ENCODE measurements at regions not wholly inside any gene's neighbourhood (a gene's known extent, or its start where the extent isn't known, plus 50 kb on each side); places are given as distances from the start of the nearest gene placed in this dataset.

GRCh38 chr12:126496201-126496600, 1431.0 kb downstream of the AACS start:
- H3K36me3 ChIP-seq (ENCODE audit: control insufficient read depth, insufficient read depth, low read length): no peaks in the 10 kb centered on the region
- no peaks in the 10 kb centered on the region for H3K27me3 ChIP-seq (replicated peaks; ENCODE audit: control insufficient read depth, insufficient read depth, low read length)
- no peak for DNase-seq (ENCODE audit: extremely low read depth, insufficient read length)
- TF ChIP-seq CTCF (IDR thresholded peaks at IDR 0.05; ENCODE audit: insufficient read depth, low read length, poor library complexity, severe bottlenecking): no peak
- no peak overlapping the region for H3K4me3 ChIP-seq (replicated peaks; ENCODE audit: low read depth, low read length)

GRCh38 chr12:126506426-126507182, 1441.4 kb downstream of the AACS start:
- H3K4me3 ChIP-seq (replicated peaks; ENCODE audit: low read depth, low read length): no peak overlapping the region
- DNase-seq (ENCODE audit: extremely low read depth, insufficient read length): no peak
- no peak for TF ChIP-seq CTCF (IDR thresholded peaks at IDR 0.05; ENCODE audit: insufficient read depth, low read length, poor library complexity, severe bottlenecking)
- no peaks in the 10 kb centered on the region for H3K36me3 ChIP-seq (ENCODE audit: control insufficient read depth, insufficient read depth, low read length)
- H3K27me3 ChIP-seq (replicated peaks; ENCODE audit: control insufficient read depth, insufficient read depth, low read length): no peaks in the 10 kb centered on the region

- Histone ChIP-seq H3K4me3 (replicated peaks; ENCODE audit: low read depth, low read length) (no peak overlapping the region), H3K27me3 (replicated peaks; ENCODE audit: control insufficient read depth, insufficient read depth, low read length) (no peaks in the 10 kb centered on the region), H3K36me3 (ENCODE audit: control insufficient read depth, insufficient read depth, low read length) (no peaks in the 10 kb centered on the region)
- DNase-seq (ENCODE audit: extremely low read depth, insufficient read length): no peak
- no peak for TF ChIP-seq CTCF (IDR thresholded peaks at IDR 0.05; ENCODE audit: insufficient read depth, low read length, poor library complexity, severe bottlenecking)
Observed at GRCh38 chr12:126507231-126507630, 1442.0 kb downstream of the AACS start.

- no peak for TF ChIP-seq CTCF (IDR thresholded peaks at IDR 0.05; ENCODE audit: insufficient read depth, low read length, poor library complexity, severe bottlenecking)
- H3K27me3 ChIP-seq (replicated peaks; ENCODE audit: control insufficient read depth, insufficient read depth, low read length): no peaks in the 10 kb centered on the region
- DNase-seq (ENCODE audit: extremely low read depth, insufficient read length): no peak
- H3K4me3 ChIP-seq (replicated peaks; ENCODE audit: low read depth, low read length): no peak overlapping the region
- no peaks in the 10 kb centered on the region for H3K36me3 ChIP-seq (ENCODE audit: control insufficient read depth, insufficient read depth, low read length)
Observed at GRCh38 chr12:126509572-126509971, 1444.3 kb downstream of the AACS start.

- no peak for TF ChIP-seq CTCF (IDR thresholded peaks at IDR 0.05; ENCODE audit: insufficient read depth, low read length, poor library complexity, severe bottlenecking)
- H3K27me3 ChIP-seq (replicated peaks; ENCODE audit: control insufficient read depth, insufficient read depth, low read length): no peaks in the 10 kb centered on the region
- DNase-seq (ENCODE audit: extremely low read depth, insufficient read length): no peak
- H3K36me3 ChIP-seq (ENCODE audit: control insufficient read depth, insufficient read depth, low read length): no peaks in the 10 kb centered on the region
- no peak overlapping the region for H3K4me3 ChIP-seq (replicated peaks; ENCODE audit: low read depth, low read length)
Observed at GRCh38 chr12:126510630-126511029, 1445.4 kb downstream of the AACS start.

Data from GM06990 (cell line).